Fibroblast of mammary gland (primary cell): ENCODE measurements at regions not wholly inside any gene's neighbourhood (a gene's known extent, or its start where the extent isn't known, plus 50 kb on each side); places are given as distances from the start of the nearest gene placed in this dataset.

Source experiments
- DNase-seq: peaks from one replicate; pipeline ENCODE4 v3.0.0-alpha.2; 2010; ENCODE audit warnings: low read depth
- H3K4me3 ChIP-seq: 2 replicates; pipeline ENCODE4 v1.5.1; 2011; ENCODE audit warnings: low read depth, mild to moderate bottlenecking, low read length, moderate library complexity; ENCODE audit not compliant: control insufficient read depth
- CTCF ChIP-seq: conservative IDR thresholded peaks from 2 replicates; pipeline ENCODE4 v1.5.1; 2011; ENCODE audit warnings: low read depth, low read length, inconsistent platforms; ENCODE audit not compliant: control insufficient read depth, insufficient read depth

DNA sequence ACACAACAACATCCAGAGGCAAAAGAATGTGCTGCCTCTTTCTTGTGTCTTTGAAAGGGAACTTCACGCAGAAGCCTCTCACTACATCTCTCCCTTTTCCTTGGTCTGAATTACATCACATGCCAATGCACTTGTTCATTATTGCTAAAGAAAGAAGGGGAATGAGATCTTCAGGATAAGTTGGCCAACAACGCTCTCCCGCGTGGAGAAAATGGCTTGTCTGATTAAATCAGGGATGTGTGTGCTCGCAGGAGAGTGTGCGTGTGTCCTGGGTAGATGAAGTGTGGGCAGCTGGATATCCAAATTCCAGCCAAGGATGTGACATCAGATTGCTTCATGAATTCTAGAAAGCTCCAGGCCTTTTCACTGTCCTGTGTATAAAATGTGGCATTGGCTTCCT lies 541.6 kb upstream of the FZD8 start:
- no peak for TF ChIP-seq CTCF
- no peak for DNase-seq
- no peak overlapping the region for H3K4me3 ChIP-seq

DNA sequence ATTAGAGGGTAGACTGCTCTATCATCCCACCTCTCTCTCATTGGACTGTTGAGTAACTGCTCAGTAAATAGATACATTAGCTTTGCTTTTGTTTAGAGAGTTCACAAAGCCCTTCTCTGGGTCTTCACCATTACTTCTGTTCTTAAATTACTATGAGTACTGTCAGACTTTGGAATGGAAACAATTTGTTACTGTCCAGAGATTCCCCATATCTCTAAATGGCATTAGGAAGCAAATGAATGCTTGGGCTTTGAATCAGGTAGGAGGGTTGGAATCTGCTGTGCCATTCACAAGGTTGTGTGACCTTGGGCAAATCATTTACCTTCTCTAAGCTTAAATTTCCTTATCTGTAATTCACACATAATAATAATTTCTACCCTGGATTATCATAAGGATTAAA lies 541.0 kb upstream of the FZD8 start:
- H3K4me3 ChIP-seq = no peak overlapping the region
- DNase-seq = no peak
- TF ChIP-seq CTCF = no peak

- no peak overlapping the region for H3K4me3 ChIP-seq
- DNase-seq = no peak
- TF ChIP-seq CTCF = no peak
Observed at GRCh38 chr10:36182606-36183005, 540.5 kb upstream of the FZD8 start.

DNA sequence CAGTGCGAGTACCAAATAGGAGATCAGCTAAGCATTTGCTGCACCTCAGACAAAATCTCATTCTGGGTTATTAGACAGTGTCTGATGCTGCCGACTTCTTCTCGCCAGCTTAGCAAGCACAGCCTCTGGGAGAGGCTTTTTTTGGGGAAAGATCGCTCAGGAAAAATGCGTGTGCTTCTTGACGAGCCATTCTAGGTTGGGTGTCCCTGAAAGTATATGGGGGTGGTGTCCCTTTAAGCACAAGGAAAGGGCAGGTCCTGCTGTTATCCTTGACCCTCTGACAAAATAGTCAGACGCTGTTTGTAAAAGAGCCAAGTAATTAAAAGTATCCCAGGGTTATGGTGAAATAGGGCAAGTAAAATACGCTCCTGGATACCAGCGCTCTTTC lies 540.1 kb upstream of the FZD8 start:
- TF ChIP-seq CTCF = no peak
- H3K4me3 ChIP-seq = no peak overlapping the region
- DNase-seq = peak; percentile 63

DNA sequence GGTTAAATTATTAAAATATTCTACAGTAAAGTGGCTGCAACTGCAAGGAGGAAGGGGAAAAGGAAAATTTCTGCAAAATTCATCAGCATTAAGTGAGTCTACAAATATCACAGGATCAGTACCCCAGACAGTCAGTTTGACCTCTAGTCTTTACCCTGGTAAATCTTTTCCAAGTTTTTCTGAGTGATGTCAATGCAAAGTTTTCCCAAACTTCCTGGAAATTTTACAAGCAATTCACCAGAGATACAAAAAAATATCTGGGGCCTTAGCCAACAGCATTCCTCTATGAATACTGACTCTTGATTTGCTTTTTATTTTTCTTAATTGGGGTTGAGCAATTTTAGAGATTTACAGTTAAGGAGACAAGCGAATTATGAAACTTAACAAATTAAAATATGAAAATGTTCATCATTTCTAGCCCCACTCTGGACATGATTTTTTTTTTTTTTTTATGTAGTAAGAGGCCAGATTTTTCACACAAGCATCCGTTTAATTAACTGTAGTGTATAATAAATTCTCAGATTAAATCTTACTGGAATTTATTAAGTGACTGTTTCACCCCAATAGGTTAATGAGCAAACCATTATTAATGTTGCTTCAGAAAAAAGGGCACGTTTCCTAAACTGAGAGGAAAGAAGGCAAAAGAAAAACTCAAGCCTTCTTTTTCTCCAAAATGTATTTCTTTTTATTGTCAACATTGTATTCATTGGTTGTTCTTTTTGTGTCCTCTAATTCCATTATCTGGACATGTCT lies 539.5 kb upstream of the FZD8 start:
- no peak overlapping the region for H3K4me3 ChIP-seq
- peak; percentile 73 for DNase-seq
- no peak for TF ChIP-seq CTCF

DNA sequence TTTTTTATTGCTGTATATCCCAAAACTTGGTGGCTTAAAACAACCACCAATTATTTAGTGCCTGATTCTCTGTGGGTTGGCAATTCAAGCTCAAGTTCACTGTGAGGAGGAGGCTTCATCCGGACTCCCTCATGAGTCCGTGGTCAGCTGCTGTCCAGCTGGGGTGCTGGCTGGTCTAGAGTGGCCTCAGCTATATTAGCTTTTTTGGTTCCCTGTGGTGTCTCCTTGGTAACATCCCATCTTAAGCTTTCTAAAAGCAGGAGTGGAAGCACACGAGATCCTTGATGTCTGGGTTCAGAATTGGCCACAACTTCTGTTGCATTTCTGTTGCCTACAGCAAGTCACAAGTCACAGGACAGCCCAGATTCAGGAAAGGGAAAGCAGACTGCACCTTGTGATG lies 536.5 kb upstream of the FZD8 start:
- no peak for TF ChIP-seq CTCF
- H3K4me3 ChIP-seq = no peak overlapping the region
- DNase-seq = no peak

GRCh38 chr10:36177071-36177470 lies 535.0 kb upstream of the FZD8 start:
- no peak overlapping the region for H3K4me3 ChIP-seq
- DNase-seq = peak; percentile 21
- no peak for TF ChIP-seq CTCF
